ENCODE measurements at regions not wholly inside any gene's neighbourhood (a gene's known extent, or its start where the extent isn't known, plus 50 kb on each side); places are given as distances from the start of the nearest gene placed in this dataset.

DNA sequence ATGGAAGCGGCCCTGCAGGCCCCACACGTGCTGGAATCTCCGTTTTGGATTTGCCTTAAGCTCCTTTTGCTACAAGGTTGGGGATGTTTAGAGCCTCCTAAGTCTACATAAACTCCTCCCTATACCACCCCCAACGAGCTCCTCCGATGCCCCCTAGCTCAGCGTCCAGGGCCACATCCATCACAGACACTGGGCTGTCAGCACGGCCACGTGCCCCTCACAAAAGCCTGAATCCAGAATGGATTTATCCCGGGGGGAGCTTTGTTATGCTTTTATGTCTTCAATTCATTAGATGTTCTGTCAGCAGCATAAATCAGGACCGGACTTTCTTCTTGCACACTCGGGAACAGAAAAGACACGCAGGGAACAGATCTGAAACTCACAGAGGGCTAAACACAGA lies 52.6 kb upstream of the CD82 start:
- TF ChIP-seq, protein P1, sequence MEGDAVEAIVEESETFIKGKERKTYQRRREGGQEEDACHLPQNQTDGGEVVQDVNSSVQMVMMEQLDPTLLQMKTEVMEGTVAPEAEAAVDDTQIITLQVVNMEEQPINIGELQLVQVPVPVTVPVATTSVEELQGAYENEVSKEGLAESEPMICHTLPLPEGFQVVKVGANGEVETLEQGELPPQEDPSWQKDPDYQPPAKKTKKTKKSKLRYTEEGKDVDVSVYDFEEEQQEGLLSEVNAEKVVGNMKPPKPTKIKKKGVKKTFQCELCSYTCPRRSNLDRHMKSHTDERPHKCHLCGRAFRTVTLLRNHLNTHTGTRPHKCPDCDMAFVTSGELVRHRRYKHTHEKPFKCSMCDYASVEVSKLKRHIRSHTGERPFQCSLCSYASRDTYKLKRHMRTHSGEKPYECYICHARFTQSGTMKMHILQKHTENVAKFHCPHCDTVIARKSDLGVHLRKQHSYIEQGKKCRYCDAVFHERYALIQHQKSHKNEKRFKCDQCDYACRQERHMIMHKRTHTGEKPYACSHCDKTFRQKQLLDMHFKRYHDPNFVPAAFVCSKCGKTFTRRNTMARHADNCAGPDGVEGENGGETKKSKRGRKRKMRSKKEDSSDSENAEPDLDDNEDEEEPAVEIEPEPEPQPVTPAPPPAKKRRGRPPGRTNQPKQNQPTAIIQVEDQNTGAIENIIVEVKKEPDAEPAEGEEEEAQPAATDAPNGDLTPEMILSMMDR (conservative IDR thresholded peaks at IDR 0.05), result no peak

DNA sequence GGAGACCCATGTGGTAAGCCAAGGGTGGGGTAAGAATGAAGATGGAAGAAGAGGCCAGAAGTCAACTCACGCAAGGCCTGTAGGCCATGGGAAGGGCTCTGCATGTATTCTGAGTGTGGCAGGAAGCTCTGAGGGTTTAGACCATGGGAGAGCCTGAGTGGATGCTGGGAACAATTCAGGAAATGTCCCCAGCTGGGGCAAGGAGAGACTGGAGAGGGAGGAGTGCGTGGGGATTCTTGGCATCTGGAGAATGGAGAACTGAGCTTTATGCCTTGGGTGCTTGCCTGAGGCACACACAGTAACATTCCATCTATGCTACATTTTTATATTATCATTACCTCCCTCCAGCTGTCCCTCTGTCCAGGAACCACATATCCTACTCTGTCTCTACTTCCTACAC lies 50.4 kb upstream of the CD82 start:
- TF ChIP-seq, protein P1 (conservative IDR thresholded peaks at IDR 0.05), result no peak
- H3K27ac ChIP-seq, result no peak overlapping the region

More for the DNA sequence above, 52.6 kb upstream of the CD82 start:
- no peak overlapping the region for H3K27ac ChIP-seq

All from VCaP (cell line).